ENCODE measurements at regions not wholly inside any gene's neighbourhood (a gene's known extent, or its start where the extent isn't known, plus 50 kb on each side); places are given as distances from the start of the nearest gene placed in this dataset.

DNA sequence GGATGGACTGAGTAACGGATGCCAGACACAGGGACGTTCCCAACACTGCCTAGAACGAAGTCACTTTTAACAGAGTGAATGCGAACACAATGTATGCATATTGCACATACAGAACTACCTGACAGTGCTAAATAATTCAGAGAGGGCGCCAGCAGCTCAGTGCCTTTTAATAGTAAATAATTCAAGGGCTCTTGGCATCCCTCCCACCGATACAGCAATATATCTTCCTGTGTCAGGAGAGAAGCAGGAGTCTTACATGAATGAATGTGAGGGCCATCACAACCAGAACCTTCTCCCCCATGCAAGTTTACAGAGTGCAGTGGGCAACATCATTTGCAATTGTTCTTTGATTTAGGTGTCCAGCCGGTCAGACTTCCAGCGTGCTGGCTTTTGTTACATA lies 88.4 kb upstream of the KCNG1 start:
- TF ChIP-seq, protein P1, sequence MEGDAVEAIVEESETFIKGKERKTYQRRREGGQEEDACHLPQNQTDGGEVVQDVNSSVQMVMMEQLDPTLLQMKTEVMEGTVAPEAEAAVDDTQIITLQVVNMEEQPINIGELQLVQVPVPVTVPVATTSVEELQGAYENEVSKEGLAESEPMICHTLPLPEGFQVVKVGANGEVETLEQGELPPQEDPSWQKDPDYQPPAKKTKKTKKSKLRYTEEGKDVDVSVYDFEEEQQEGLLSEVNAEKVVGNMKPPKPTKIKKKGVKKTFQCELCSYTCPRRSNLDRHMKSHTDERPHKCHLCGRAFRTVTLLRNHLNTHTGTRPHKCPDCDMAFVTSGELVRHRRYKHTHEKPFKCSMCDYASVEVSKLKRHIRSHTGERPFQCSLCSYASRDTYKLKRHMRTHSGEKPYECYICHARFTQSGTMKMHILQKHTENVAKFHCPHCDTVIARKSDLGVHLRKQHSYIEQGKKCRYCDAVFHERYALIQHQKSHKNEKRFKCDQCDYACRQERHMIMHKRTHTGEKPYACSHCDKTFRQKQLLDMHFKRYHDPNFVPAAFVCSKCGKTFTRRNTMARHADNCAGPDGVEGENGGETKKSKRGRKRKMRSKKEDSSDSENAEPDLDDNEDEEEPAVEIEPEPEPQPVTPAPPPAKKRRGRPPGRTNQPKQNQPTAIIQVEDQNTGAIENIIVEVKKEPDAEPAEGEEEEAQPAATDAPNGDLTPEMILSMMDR (IDR thresholded peaks at IDR 0.05): no peak
- no peak for TF ChIP-seq POLR2A (IDR thresholded peaks at IDR 0.05)
- TF ChIP-seq EP300 (IDR thresholded peaks at IDR 0.05): no peak
